Peyer's patch (tissue), 4 donors: ENCODE measurements at regions not wholly inside any gene's neighbourhood (a gene's known extent, or its start where the extent isn't known, plus 50 kb on each side); places are given as distances from the start of the nearest gene placed in this dataset.
"Not testable (repeated sequence)": the region's sequence is repeated elsewhere in the genome, so short reads cannot be mapped to it uniquely, and the experiment has no call there.

Experiments used
- POLR2A ChIP-seq, 2 donors: fragments of 450-650 bp; IDR thresholded peaks; one replicate each; pipeline ENCODE4 v1.5.1; 2017; ENCODE audit warnings: antibody characterized with exemption in 2 of 2, mild to moderate bottlenecking in 2 of 2, moderate library complexity in 2 of 2
- TF ChIP-seq, protein P1 (sequence below), 6 experiments: fragments of 450-650 bp in 4 of 6; fragments of 200-600 bp in 2 of 6; sonication (generic) in 1 of 6; IDR thresholded peaks; one replicate each; pipeline ENCODE4 v1.5.1; 2017 to 2019; ENCODE audit warnings: antibody characterized with exemption in 6 of 6, mild to moderate bottlenecking in 3 of 6, moderate library complexity in 1 of 6

GRCh38 chr22:10731246-10731974 is 4796.6 kb upstream of the OR11H1 start:
- not testable (repeated sequence) for TF ChIP-seq POLR2A (IDR thresholded peaks at IDR 0.05)
- TF ChIP-seq, protein P1, sequence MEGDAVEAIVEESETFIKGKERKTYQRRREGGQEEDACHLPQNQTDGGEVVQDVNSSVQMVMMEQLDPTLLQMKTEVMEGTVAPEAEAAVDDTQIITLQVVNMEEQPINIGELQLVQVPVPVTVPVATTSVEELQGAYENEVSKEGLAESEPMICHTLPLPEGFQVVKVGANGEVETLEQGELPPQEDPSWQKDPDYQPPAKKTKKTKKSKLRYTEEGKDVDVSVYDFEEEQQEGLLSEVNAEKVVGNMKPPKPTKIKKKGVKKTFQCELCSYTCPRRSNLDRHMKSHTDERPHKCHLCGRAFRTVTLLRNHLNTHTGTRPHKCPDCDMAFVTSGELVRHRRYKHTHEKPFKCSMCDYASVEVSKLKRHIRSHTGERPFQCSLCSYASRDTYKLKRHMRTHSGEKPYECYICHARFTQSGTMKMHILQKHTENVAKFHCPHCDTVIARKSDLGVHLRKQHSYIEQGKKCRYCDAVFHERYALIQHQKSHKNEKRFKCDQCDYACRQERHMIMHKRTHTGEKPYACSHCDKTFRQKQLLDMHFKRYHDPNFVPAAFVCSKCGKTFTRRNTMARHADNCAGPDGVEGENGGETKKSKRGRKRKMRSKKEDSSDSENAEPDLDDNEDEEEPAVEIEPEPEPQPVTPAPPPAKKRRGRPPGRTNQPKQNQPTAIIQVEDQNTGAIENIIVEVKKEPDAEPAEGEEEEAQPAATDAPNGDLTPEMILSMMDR (IDR thresholded peaks at IDR 0.05), result not testable (repeated sequence)
